Heart left ventricle (tissue), 13 donors: ENCODE measurements at regions not wholly inside any gene's neighbourhood (a gene's known extent, or its start where the extent isn't known, plus 50 kb on each side); places are given as distances from the start of the nearest gene placed in this dataset.

Experiments used
- POLR2A ChIP-seq, 2 donors: fragments of 450-650 bp; IDR thresholded peaks; one replicate each; pipeline ENCODE4 v1.6.1; 2017; ENCODE audit warnings: antibody characterized with exemption in 2 of 2, mild to moderate bottlenecking in 2 of 2, moderate library complexity in 2 of 2
- TF ChIP-seq, protein P1 (sequence below), 12 donors: fragments of 200-600 bp; sonication (generic) in 4 of 12; IDR thresholded peaks; one replicate each; pipeline versions ENCODE4 v1.5.0 to v1.8.0; 2018 to 2022; ENCODE audit warnings: antibody characterized with exemption in 12 of 12, mild to moderate bottlenecking in 5 of 12
- donor health status: ischemic (EF 13 %, LVEDD 7.1; RV severe dilation, severe dysfunction).
- donor health status: DM: no; HTN: yes; CAD: no.
- donor health status: DM: no; HTN: no; CAD: no.
- donor health status: ischemic (EF 25% LVEDD 6.9; RV normal size, moderate dysfunction).
- donor health status: ischemic (EF 25% LVEDD 5.7; RV mildly dilated, moderate dysfunction).
- donor health status: ischemic (EF 35%, LVEDD 5.7; RV mildly dilated, moderate dysfunction).
- donor health status: nonischemic (EF 11% LVEDD 7.7; RV severe dilation, severe dysfunction).
- donor health status: DM: yes; HTN: yes; CAD: no.
- donor health status: PGD.
- donor health status: ischemic (EF 29% LVEDD 5.4; RV normal size, mild dysfunction).
- donor health status: nonischemic (EF 23%, LVEDD 6.1; RV moderate dilation, normal function).

DNA sequence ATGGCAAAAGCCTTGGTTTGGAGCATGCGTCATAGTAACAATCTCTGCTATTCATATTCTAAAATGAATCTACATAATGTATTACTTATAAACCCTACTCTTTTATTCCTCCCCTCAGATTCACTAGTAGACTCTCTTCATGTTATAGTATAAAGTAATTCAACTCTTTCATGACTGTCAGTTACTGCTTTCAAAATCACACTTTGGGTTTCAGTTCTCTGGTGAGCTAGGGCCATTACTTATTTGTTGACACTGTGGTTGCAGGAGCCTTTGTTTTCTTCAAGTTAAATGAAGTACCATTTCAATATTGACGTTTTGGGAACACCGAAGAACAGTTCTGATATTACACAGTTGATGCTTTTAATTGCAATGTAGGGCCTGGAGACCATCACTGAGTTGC, 378.4 kb downstream of the DDX10 start:
- TF ChIP-seq, protein P1, sequence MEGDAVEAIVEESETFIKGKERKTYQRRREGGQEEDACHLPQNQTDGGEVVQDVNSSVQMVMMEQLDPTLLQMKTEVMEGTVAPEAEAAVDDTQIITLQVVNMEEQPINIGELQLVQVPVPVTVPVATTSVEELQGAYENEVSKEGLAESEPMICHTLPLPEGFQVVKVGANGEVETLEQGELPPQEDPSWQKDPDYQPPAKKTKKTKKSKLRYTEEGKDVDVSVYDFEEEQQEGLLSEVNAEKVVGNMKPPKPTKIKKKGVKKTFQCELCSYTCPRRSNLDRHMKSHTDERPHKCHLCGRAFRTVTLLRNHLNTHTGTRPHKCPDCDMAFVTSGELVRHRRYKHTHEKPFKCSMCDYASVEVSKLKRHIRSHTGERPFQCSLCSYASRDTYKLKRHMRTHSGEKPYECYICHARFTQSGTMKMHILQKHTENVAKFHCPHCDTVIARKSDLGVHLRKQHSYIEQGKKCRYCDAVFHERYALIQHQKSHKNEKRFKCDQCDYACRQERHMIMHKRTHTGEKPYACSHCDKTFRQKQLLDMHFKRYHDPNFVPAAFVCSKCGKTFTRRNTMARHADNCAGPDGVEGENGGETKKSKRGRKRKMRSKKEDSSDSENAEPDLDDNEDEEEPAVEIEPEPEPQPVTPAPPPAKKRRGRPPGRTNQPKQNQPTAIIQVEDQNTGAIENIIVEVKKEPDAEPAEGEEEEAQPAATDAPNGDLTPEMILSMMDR (IDR thresholded peaks at IDR 0.05), result no peak
- no peak for TF ChIP-seq POLR2A (IDR thresholded peaks at IDR 0.05)
